Liver (tissue), 7 donors: ENCODE measurements at regions not wholly inside any gene's neighbourhood (a gene's known extent, or its start where the extent isn't known, plus 50 kb on each side); places are given as distances from the start of the nearest gene placed in this dataset.

Experiments
- DNase-seq: peaks from one replicate; pipeline ENCODE4 v3.0.0-alpha.2; 2017; ENCODE audit warnings: low spot score
- H3K27ac ChIP-seq, 2 donors: one replicate each; pipeline ENCODE4 v1.7.0; 2013; ENCODE audit warnings: inconsistent platforms in 2 of 2, low read length in 2 of 2, control low read depth in 1 of 2, low read depth in 1 of 2, mild to moderate bottlenecking in 1 of 2
- H3K27me3 ChIP-seq, 4 donors: one replicate each; pipeline versions ENCODE4 v1.6.1 to v1.7.0; 2013; ENCODE audit warnings: low read length in 3 of 4, inconsistent platforms in 1 of 4, mild to moderate bottlenecking in 1 of 4, moderate library complexity in 1 of 4; ENCODE audit not compliant: control insufficient read depth in 4 of 4, insufficient read depth in 4 of 4
- H3K36me3 ChIP-seq, 4 donors: one replicate each; pipeline versions ENCODE4 v1.6.1 to v1.7.0; 2013; ENCODE audit warnings: low read length in 3 of 4, mild to moderate bottlenecking in 3 of 4, low read depth in 1 of 4, moderate library complexity in 1 of 4; ENCODE audit not compliant: control insufficient read depth in 4 of 4, insufficient read depth in 3 of 4
- H3K4me1 ChIP-seq, 4 donors: one replicate each; pipeline versions ENCODE4 v1.6.1 to v1.7.0; 2013; ENCODE audit warnings: low read length in 3 of 4, mild to moderate bottlenecking in 3 of 4, moderate library complexity in 1 of 4; ENCODE audit not compliant: control insufficient read depth in 4 of 4, insufficient read depth in 4 of 4
- H3K4me3 ChIP-seq, 3 donors: one replicate each; pipeline versions ENCODE4 v1.6.1 to v1.7.0; 2013; ENCODE audit warnings: low read length in 3 of 3, control low read depth in 1 of 3, low read depth in 1 of 3, mild to moderate bottlenecking in 1 of 3
- H3K9ac ChIP-seq, 2 donors: one replicate each; pipeline ENCODE4 v1.7.0; 2013; ENCODE audit warnings: low read length in 2 of 2, mild to moderate bottlenecking in 2 of 2, moderate library complexity in 2 of 2, control low read depth in 1 of 2, low read depth in 1 of 2
- H3K9me3 ChIP-seq, 4 donors: one replicate each; pipeline versions ENCODE4 v1.6.1 to v1.7.0; 2013; ENCODE audit warnings: low read length in 3 of 4; ENCODE audit not compliant: control insufficient read depth in 4 of 4
- ATF3 ChIP-seq: IDR thresholded peaks from 2 replicates; pipeline ENCODE4 v1.6.1; 2016; ENCODE audit warnings: antibody characterized with exemption
- EGR1 ChIP-seq, 2 donors: IDR thresholded peaks; 2 replicates each; pipeline ENCODE4 v1.6.1; 2016 to 2018; ENCODE audit warnings: antibody characterized with exemption in 2 of 2, low read depth in 2 of 2
- FOXA2 ChIP-seq: IDR thresholded peaks from 2 replicates; pipeline ENCODE4 v1.6.1; 2016; ENCODE audit warnings: antibody characterized with exemption
- GABPA ChIP-seq, 2 donors: IDR thresholded peaks in 1 of 2; conservative IDR thresholded peaks in 1 of 2; 2 replicates each; pipeline ENCODE4 v1.6.1; 2016; ENCODE audit warnings: antibody characterized with exemption in 2 of 2, mild to moderate bottlenecking in 1 of 2, moderate library complexity in 1 of 2
- HNF4A ChIP-seq, 2 donors: conservative IDR thresholded peaks; 2 replicates each; pipeline ENCODE4 v1.6.1; 2016; ENCODE audit warnings: antibody characterized with exemption in 2 of 2, mild to moderate bottlenecking in 2 of 2
- HNF4G ChIP-seq: IDR thresholded peaks from 2 replicates; pipeline ENCODE4 v1.6.1; 2016; ENCODE audit warnings: antibody characterized with exemption
- JUND ChIP-seq, 2 donors: IDR thresholded peaks; 2 replicates each; pipeline ENCODE4 v1.6.1; 2016; ENCODE audit warnings: antibody characterized with exemption in 2 of 2
- MAX ChIP-seq: IDR thresholded peaks from 2 replicates; pipeline ENCODE4 v1.6.1; 2016; ENCODE audit warnings: antibody characterized with exemption
- RAD21 ChIP-seq, 2 donors: IDR thresholded peaks; 2 replicates each; pipeline ENCODE4 v1.6.1; 2016; ENCODE audit warnings: antibody characterized with exemption in 2 of 2, mild to moderate bottlenecking in 2 of 2
- REST ChIP-seq: IDR thresholded peaks from 2 replicates; pipeline ENCODE4 v1.6.1; 2016; ENCODE audit warnings: antibody characterized with exemption, mild to moderate bottlenecking
- RXRA ChIP-seq, 2 donors: IDR thresholded peaks; 2 replicates each; pipeline ENCODE4 v1.6.1; 2017 to 2018; ENCODE audit warnings: antibody characterized with exemption in 2 of 2, mild to moderate bottlenecking in 1 of 2
- SP1 ChIP-seq: IDR thresholded peaks from 2 replicates; pipeline ENCODE4 v1.6.1; 2018; ENCODE audit warnings: antibody characterized with exemption, mild to moderate bottlenecking
- TAF1 ChIP-seq: conservative IDR thresholded peaks from 2 replicates; pipeline ENCODE4 v1.6.1; 2016; ENCODE audit warnings: antibody characterized with exemption, mild to moderate bottlenecking
- YY1 ChIP-seq: IDR thresholded peaks from 2 replicates; pipeline ENCODE4 v1.6.1; 2016; ENCODE audit warnings: antibody characterized with exemption, mild to moderate bottlenecking
- WGBS: extraction: QIAGEN DNeasy Blood & Tissue Kit; methylation state at CpG from one replicate; pipeline ENCODE4 v1.1.7; 2013; 5-methylcytosine and 5-hydroxymethylcytosine counted together
- TF ChIP-seq, protein P1 (sequence below): IDR thresholded peaks from 2 replicates; pipeline ENCODE4 v1.6.1; 2016; ENCODE audit warnings: antibody characterized with exemption
- donor health status: healthy.
- donor health status: healthy.
- donor health status: healthy.
- donor health status: healthy.

DNA sequence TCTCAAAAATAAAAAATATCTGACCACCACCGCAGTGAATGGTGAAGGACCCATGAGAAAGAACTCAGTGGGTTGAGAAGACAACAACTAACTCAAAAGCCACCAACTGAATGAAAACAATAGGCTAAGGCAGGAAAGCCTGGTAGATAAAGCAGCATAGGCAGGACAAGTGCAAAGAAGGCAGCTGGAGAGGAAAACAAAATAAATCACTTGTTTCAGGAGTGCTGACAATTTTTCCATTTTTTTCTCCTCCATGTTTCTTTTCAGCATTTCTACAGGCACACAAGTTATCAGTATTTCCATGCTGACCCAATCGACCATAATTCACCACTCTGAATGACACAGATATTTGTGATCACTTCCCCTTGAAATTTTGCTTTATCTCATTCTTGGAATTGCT, 597.8 kb downstream of the LIG4 start:
- Histone ChIP-seq H3K9me3 (no peaks in the 10 kb centered on the region), H3K27ac (no peak overlapping the region), H3K4me3 (no peak overlapping the region), H3K9ac (no peak overlapping the region), H3K4me1 (no peaks in the 10 kb centered on the region), H3K27me3 (peaks cover 0 to 4% (median 0%) of the 10 kb centered on the region in 4 donors), H3K36me3 (no peaks in the 10 kb centered on the region)
- 50% methylated on average over 2 of the region's 2 CpGs for WGBS
- TF ChIP-seq ATF3 (no peak), HNF4G (no peak), RAD21 (IDR thresholded peaks at IDR 0.05) (no peak), GABPA (IDR thresholded peaks at IDR 0.05 in 1 of 2, conservative IDR thresholded peaks at IDR 0.05 in 1 of 2) (no peak), YY1 (no peak), FOXA2 (no peak), TAF1 (no peak), SP1 (no peak), MAX (no peak), HNF4A (conservative IDR thresholded peaks at IDR 0.05) (no peak), EGR1 (IDR thresholded peaks at IDR 0.05; ENCODE audit: low read depth in 2 of 2) (no peak), JUND (IDR thresholded peaks at IDR 0.05) (no peak), REST (no peak), RXRA (IDR thresholded peaks at IDR 0.05) (no peak)
- TF ChIP-seq, protein P1, sequence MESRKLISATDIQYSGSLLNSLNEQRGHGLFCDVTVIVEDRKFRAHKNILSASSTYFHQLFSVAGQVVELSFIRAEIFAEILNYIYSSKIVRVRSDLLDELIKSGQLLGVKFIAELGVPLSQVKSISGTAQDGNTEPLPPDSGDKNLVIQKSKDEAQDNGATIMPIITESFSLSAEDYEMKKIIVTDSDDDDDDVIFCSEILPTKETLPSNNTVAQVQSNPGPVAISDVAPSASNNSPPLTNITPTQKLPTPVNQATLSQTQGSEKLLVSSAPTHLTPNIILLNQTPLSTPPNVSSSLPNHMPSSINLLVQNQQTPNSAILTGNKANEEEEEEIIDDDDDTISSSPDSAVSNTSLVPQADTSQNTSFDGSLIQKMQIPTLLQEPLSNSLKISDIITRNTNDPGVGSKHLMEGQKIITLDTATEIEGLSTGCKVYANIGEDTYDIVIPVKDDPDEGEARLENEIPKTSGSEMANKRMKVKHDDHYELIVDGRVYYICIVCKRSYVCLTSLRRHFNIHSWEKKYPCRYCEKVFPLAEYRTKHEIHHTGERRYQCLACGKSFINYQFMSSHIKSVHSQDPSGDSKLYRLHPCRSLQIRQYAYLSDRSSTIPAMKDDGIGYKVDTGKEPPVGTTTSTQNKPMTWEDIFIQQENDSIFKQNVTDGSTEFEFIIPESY = no peak
- DNase-seq = no peak

- 92% methylated on average over 6 of the region's 6 CpGs for WGBS
- no peak overlapping the region for H3K27ac ChIP-seq
- no peak overlapping the region for H3K9ac ChIP-seq
- H3K27me3 ChIP-seq = no peaks in the 10 kb centered on the region
- no peaks in the 10 kb centered on the region for H3K9me3 ChIP-seq
- no peak for DNase-seq
- no peak for TF ChIP-seq ATF3
- TF ChIP-seq YY1 = no peak
- H3K4me1 ChIP-seq = no peaks in the 10 kb centered on the region
- H3K36me3 ChIP-seq = no peaks in the 10 kb centered on the region
- H3K4me3 ChIP-seq = no peak overlapping the region
These were observed 603.0 kb downstream of the LIG4 start for GRCh38 chr13:107612376-107612775.
